Breast epithelium (tissue), 4 donors: ENCODE measurements at regions not wholly inside any gene's neighbourhood (a gene's known extent, or its start where the extent isn't known, plus 50 kb on each side); places are given as distances from the start of the nearest gene placed in this dataset.
"Not testable (repeated sequence)": the region's sequence is repeated elsewhere in the genome, so short reads cannot be mapped to it uniquely, and the experiment has no call there.

Experiments used
- DNase-seq, 2 donors: peaks; one replicate each; pipeline ENCODE4 v3.0.0-alpha.2; 2019; ENCODE audit warnings: low spot score in 2 of 2
- H3K27ac ChIP-seq, 2 donors: fragments of 200-600 bp; sonication (generic) in 1 of 2; one replicate each; pipeline ENCODE4 v1.5.1; 2016 to 2019; ENCODE audit warnings: mild to moderate bottlenecking in 1 of 2
- H3K27me3 ChIP-seq, 2 donors: fragments of 200-600 bp; sonication (generic) in 1 of 2; one replicate each; pipeline versions ENCODE4 v1.5.1 to v1.6.0; 2017 to 2019; ENCODE audit warnings: control low read depth in 1 of 2, mild to moderate bottlenecking in 1 of 2
- H3K36me3 ChIP-seq: fragments of 200-600 bp; one replicate; pipeline ENCODE4 v1.5.1; 2019
- H3K4me1 ChIP-seq, 2 donors: fragments of 200-600 bp; sonication (generic); one replicate each; pipeline ENCODE4 v1.5.1; 2016 to 2019; ENCODE audit warnings: control low read depth in 1 of 2
- H3K4me3 ChIP-seq, 3 donors: fragments of 200-600 bp; sonication (generic); 1 replicate in 2 of 3; 2 replicates in 1 of 3; pipeline ENCODE4 v1.5.1; 2016 to 2019; ENCODE audit warnings: mild to moderate bottlenecking in 3 of 3, moderate library complexity in 2 of 3
- H3K9me3 ChIP-seq, 2 donors: fragments of 200-600 bp; sonication (generic) in 1 of 2; one replicate each; pipeline ENCODE4 v1.5.1; 2016 to 2019; ENCODE audit warnings: control low read depth in 1 of 2
- CTCF ChIP-seq, 3 donors: fragments of 450-650 bp; IDR thresholded peaks; one replicate each; pipeline ENCODE4 v1.5.1; 2016 to 2017; ENCODE audit warnings: antibody characterized with exemption in 3 of 3, mild to moderate bottlenecking in 3 of 3, moderate library complexity in 3 of 3
- POLR2A ChIP-seq: fragments of 450-650 bp; IDR thresholded peaks from one replicate; pipeline ENCODE4 v1.6.1; 2016; ENCODE audit warnings: antibody characterized with exemption, mild to moderate bottlenecking, moderate library complexity
- POLR2AphosphoS5 ChIP-seq, 3 donors: sonication (generic); formaldehyde crosslinking; IDR thresholded peaks; one replicate each; pipeline ENCODE4 v1.6.1; 2017; ENCODE audit warnings: antibody characterized with exemption in 3 of 3
- intact Hi-C: fragments of 100-400 bp; cut with DNase I; formaldehyde crosslinking; loops from one replicate; pipeline ENCODE4 v1.15.1; 2023; ENCODE audit warnings: low total_unique reads

DNA sequence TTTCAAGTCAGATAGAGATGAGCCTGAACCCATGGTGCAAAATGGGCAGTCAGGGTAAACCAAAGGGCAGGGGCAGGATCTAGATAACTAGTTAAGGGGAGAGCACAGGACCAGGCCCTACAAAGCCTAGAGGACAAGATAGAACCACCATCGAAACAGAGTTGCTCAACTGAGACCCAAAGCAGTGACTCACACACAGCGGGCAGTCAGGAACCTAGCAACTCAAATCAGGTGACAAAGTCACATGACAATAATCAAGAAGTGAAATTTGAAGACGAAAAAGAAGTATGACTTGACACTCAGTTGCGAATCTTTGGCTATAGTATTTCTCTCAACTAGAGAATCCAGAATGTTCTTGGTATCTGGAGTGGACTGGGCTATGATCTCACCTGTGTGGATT is 136.0 kb upstream of the PTPRG start:
- Histone ChIP-seq H3K9me3 (no peaks in the 10 kb centered on the region), H3K4me1 (no peaks in the 10 kb centered on the region), H3K27me3 (no peaks in the 10 kb centered on the region), H3K36me3 (no peaks in the 10 kb centered on the region), H3K4me3 (no peak overlapping the region), H3K27ac (no peak overlapping the region)
- no peak for DNase-seq
- TF ChIP-seq CTCF (IDR thresholded peaks at IDR 0.05): no peak
- intact Hi-C loops: no loop called here

GRCh38 chr3:61429106-61429505 is 132.3 kb upstream of the PTPRG start:
- no peak overlapping the region for H3K4me3 ChIP-seq
- no peaks in the 10 kb centered on the region for H3K4me1 ChIP-seq
- H3K27me3 ChIP-seq: no peaks in the 10 kb centered on the region
- no peaks in the 10 kb centered on the region for H3K9me3 ChIP-seq
- intact Hi-C loops: no loop called here
- H3K36me3 ChIP-seq: no peaks in the 10 kb centered on the region
- TF ChIP-seq POLR2A (no peak), CTCF (IDR thresholded peaks at IDR 0.05) (no peak), POLR2AphosphoS5 (IDR thresholded peaks at IDR 0.05) (no peak)
- DNase-seq: no peak
- no peak overlapping the region for H3K27ac ChIP-seq

GRCh38 chr3:61434901-61435300 is 126.5 kb upstream of the PTPRG start:
- H3K27me3 ChIP-seq, H3K4me3 ChIP-seq, DNase-seq, H3K36me3 ChIP-seq, H3K4me1 ChIP-seq, intact Hi-C loops, H3K27ac ChIP-seq, H3K9me3 ChIP-seq: not testable (repeated sequence)

GRCh38 chr3:61435361-61435760 is 126.0 kb upstream of the PTPRG start:
- H3K36me3 ChIP-seq, intact Hi-C loops: not testable (repeated sequence)

DNA sequence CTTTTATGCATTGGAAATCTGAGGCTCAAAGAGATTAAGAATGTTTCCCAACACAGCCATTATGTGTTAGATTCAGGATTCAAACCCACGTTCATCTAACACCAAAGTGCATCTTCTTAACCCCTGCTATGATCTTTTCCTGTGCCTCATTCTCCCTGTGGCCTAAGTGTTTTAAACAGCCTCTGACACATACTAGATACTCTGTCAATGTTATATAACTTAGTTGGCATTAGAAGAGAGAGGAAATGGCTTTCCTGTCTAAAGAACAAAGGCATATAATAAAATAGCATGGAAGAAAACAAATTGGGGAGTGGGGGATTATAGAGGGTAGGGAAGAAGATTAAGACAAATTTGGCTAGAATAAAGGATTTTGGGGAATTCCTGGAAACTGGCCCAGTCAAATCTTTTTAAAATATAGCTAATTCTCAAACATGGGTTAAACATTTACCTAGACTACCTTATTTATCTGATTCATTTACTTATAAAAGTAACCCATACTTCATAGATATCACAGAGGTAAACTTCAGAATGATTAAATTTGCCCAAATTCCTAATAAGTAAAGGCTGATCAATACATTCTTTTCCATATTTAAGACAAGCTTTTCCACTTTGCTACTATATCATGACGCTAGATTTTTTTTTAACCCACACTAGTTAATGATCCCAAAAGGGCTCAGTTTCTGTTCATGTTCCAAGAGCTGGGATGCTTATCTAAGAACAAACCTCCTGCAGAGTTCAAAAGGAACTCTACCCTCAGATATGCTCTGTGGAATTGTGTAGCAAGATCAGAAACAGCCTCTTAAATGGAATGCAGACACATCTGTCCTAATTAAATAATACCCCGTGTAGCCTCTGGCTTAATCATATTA is 122.9 kb upstream of the PTPRG start:
- no peak for TF ChIP-seq POLR2AphosphoS5 (IDR thresholded peaks at IDR 0.05)
- no peak for TF ChIP-seq POLR2A
- no peak for TF ChIP-seq CTCF (IDR thresholded peaks at IDR 0.05)
- intact Hi-C loops: no loop called here
- Histone ChIP-seq H3K27ac (no peak overlapping the region), H3K9me3 (no peaks in the 10 kb centered on the region), H3K4me3 (no peak overlapping the region), H3K36me3 (no peaks in the 10 kb centered on the region), H3K27me3 (no peaks in the 10 kb centered on the region), H3K4me1 (no peaks in the 10 kb centered on the region)
- DNase-seq: no peak

More at GRCh38 chr3:61435361-61435760, 126.0 kb upstream of the PTPRG start:
- H3K4me1 ChIP-seq, H3K27me3 ChIP-seq, DNase-seq, H3K9me3 ChIP-seq, H3K4me3 ChIP-seq, H3K27ac ChIP-seq: not testable (repeated sequence)

DNA sequence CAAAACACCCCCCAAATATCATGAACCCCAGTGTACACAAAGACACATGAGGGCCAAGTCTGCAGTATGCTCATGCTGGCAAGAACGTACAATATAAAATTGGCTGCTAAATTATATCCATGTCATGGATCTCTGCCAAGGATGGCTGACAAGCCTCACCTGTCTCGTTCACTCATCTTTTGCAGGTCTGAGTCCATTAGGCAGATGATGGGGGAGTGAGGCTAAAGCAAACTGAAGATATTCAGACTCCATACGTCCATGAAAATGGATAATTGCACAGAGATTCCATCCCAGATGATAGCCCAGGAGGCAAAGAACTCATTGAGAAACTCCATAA is 122.3 kb upstream of the PTPRG start:
- no peaks in the 10 kb centered on the region for H3K27me3 ChIP-seq
- H3K4me1 ChIP-seq: no peaks in the 10 kb centered on the region
- intact Hi-C loops: no loop called here
- no peak for DNase-seq
- no peak overlapping the region for H3K4me3 ChIP-seq
- H3K36me3 ChIP-seq: no peaks in the 10 kb centered on the region
- H3K9me3 ChIP-seq: no peaks in the 10 kb centered on the region
- no peak for TF ChIP-seq POLR2AphosphoS5 (IDR thresholded peaks at IDR 0.05)
- H3K27ac ChIP-seq: no peak overlapping the region

GRCh38 chr3:61442696-61443095 is 118.7 kb upstream of the PTPRG start:
- TF ChIP-seq POLR2AphosphoS5 (IDR thresholded peaks at IDR 0.05) (no peak), CTCF (IDR thresholded peaks at IDR 0.05) (no peak), POLR2A (no peak)
- Histone ChIP-seq H3K4me3 (no peak overlapping the region), H3K9me3 (no peaks in the 10 kb centered on the region), H3K27ac (no peak overlapping the region), H3K27me3 (no peaks in the 10 kb centered on the region), H3K4me1 (no peaks in the 10 kb centered on the region), H3K36me3 (no peaks in the 10 kb centered on the region)
- DNase-seq: no peak
- intact Hi-C loops: no loop called here
